ENCODE measurements at regions not wholly inside any gene's neighbourhood (a gene's known extent, or its start where the extent isn't known, plus 50 kb on each side); places are given as distances from the start of the nearest gene placed in this dataset.
"Not testable (repeated sequence)": the region's sequence is repeated elsewhere in the genome, so short reads cannot be mapped to it uniquely, and the experiment has no call there.

DNA sequence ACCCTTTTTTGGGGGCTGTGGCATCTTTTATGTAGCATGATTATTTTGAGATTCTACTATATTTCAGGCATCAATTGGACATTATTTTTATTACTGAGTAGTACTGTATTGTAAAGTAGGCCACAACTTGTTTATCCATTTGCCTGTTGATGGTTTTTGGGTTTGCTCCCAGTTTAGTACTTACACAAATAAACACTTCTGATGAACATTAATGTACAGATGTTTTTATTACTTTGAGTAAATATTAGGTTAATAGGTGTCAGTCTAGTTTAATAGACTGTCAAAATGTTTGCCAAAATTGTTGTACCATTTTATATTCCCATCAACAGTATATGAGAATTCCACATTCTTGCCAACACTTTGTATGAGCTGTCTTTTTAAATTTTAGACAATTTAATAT, 214.9 kb upstream of the MAD2L1 start:
- Histone ChIP-seq H3K36me3 (no peaks in the 10 kb centered on the region), H3K4me1 (no peaks in the 10 kb centered on the region), H3K9me3 (no peaks in the 10 kb centered on the region), H3K27me3 (no peaks in the 10 kb centered on the region), H3K4me3 (no peak overlapping the region), H3K27ac (no peak overlapping the region)
- DNase-seq (ENCODE audit: low spot score): no peak
- no peak for TF ChIP-seq CTCF (IDR thresholded peaks at IDR 0.05)

DNA sequence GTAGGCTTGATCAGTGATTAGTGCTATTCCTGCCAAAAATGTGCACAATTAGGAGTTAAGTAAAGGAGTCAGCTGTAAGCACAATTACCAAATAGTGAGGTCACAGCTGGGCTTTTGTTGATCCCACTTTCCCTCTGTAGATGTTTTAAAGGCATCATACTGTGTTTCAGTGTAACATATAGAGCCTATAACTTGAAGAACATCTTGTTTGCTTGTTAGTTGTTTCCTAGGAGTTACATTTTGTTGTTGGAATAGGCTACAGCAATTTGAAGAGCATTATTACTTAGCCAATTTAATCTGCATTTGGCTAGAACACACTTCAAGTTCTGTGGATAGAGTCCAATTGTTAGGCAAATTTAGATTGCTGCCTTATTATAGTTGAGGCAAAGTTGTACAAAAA, 210.7 kb upstream of the MAD2L1 start:
- no peak for DNase-seq (ENCODE audit: low spot score)
- Histone ChIP-seq H3K4me3 (no peak overlapping the region), H3K36me3 (no peaks in the 10 kb centered on the region), H3K4me1 (no peaks in the 10 kb centered on the region), H3K27me3 (no peaks in the 10 kb centered on the region), H3K27ac (no peak overlapping the region), H3K9me3 (no peaks in the 10 kb centered on the region)
- no peak for TF ChIP-seq CTCF (IDR thresholded peaks at IDR 0.05)

DNA sequence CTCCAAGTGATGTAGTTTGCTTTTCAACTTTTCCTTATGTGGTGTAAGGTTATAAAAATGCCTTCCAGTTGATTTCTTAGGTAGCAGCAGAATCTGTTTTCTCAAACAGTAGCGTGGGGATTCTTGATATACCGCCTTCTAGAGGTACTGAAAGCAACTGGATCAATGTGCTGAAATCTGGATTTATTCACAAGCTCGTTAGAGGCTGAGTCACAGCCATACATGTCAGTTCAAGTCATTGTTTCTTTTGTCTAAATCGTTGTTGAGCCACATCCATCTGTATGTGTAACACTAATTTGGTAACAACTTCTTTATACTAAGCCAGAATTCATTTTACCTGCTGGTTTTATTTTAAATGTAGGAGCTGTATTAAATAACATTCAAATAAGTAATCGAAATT, 200.0 kb upstream of the MAD2L1 start:
- no peaks in the 10 kb centered on the region for H3K36me3 ChIP-seq
- H3K27ac ChIP-seq: no peak overlapping the region

DNA sequence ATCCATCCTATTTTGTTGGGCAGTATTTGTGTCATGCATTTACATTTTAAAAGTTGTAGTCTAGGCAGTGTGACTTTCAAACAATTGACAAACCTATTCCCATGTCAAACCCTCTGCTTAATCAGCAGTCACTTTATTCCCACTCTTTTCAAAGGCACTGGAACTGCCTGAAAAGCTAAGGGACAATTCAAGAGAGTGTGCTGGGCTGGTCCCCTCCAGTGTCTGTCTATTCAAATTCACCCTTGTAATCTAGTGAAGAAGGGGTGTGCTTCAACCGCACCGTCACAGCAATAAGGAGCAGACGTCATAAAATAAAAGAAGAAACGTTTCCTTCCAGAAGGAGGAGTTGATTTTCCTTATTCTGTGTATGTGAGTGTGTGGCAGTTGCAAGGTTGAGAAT, 197.0 kb upstream of the MAD2L1 start:
- Histone ChIP-seq H3K4me3 (no peak overlapping the region), H3K27me3 (no peaks in the 10 kb centered on the region), H3K27ac (no peak overlapping the region), H3K4me1 (no peaks in the 10 kb centered on the region), H3K36me3 (no peaks in the 10 kb centered on the region), H3K9me3 (no peaks in the 10 kb centered on the region)
- DNase-seq (ENCODE audit: low spot score): no peak
- no peak for TF ChIP-seq CTCF (IDR thresholded peaks at IDR 0.05)

More for the DNA sequence above, 200.0 kb upstream of the MAD2L1 start:
- Histone ChIP-seq H3K9me3 (no peaks in the 10 kb centered on the region), H3K27me3 (no peaks in the 10 kb centered on the region), H3K4me1 (no peaks in the 10 kb centered on the region), H3K4me3 (no peak overlapping the region)
- no peak for DNase-seq (ENCODE audit: low spot score)
- no peak for TF ChIP-seq CTCF (IDR thresholded peaks at IDR 0.05)

DNA sequence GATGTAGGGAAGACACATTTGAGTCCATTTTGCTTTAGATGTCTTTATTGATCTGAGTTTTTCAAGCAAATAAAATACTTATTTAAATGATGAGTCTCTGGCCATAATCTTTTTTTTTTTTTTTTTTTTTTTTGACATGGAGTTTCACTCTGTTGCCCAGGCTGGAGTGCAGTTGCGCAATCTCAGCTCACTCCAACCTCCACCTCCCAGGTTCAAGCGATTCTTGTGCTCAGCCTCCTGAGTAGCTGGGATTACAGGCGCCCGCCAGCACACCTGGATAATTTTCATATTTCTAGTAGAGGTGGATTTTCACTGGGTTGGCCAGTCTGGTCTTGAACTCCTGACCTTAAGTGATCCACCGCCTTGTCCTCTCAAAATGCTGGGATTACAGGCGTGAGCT, 194.5 kb upstream of the MAD2L1 start:
- no peaks in the 10 kb centered on the region for H3K9me3 ChIP-seq
- H3K36me3 ChIP-seq: no peaks in the 10 kb centered on the region
- DNase-seq (ENCODE audit: low spot score): no peak
- no peaks in the 10 kb centered on the region for H3K27me3 ChIP-seq
- TF ChIP-seq CTCF (IDR thresholded peaks at IDR 0.05): no peak
- H3K4me3 ChIP-seq: no peak overlapping the region
- H3K27ac ChIP-seq: no peak overlapping the region
- no peaks in the 10 kb centered on the region for H3K4me1 ChIP-seq

GRCh38 chr4:120256112-120256775, 189.6 kb upstream of the MAD2L1 start:
- not testable (repeated sequence) for H3K36me3 ChIP-seq; H3K9me3 ChIP-seq; H3K27ac ChIP-seq; H3K4me1 ChIP-seq; H3K4me3 ChIP-seq; H3K27me3 ChIP-seq; DNase-seq (ENCODE audit: low spot score)

Measured in right atrium auricular region (tissue), 2 donors.